WTC11 (cell line): ENCODE measurements at regions not wholly inside any gene's neighbourhood (a gene's known extent, or its start where the extent isn't known, plus 50 kb on each side); places are given as distances from the start of the nearest gene placed in this dataset.

Source experiments
- CREB1 ChIP-seq: sonication (generic); formaldehyde crosslinking; IDR thresholded peaks from 2 replicates; pipeline ENCODE4 v1.8.0; 2023; ENCODE audit warnings: mild to moderate bottlenecking, missing genetic modification reagents
- CTCF ChIP-seq: fragments of 200-600 bp; IDR thresholded peaks from 2 replicates; pipeline ENCODE4 v1.8.0; 2022; ENCODE audit warnings: antibody characterized with exemption
- TEAD4 ChIP-seq: sonication (generic); formaldehyde crosslinking; IDR thresholded peaks from 2 replicates; pipeline ENCODE4 v1.8.0; 2022; ENCODE audit warnings: mild to moderate bottlenecking, missing genetic modification reagents
- ZNF317 ChIP-seq: sonication (generic); formaldehyde crosslinking; IDR thresholded peaks from 2 replicates; pipeline ENCODE4 v1.8.1; 2023; ENCODE audit warnings: low read depth, mild to moderate bottlenecking, moderate library complexity, missing genetic modification reagents, borderline replicate concordance
- ZNF423 ChIP-seq: fragments of 250-450 bp; sonication (Bioruptor Pico); IDR thresholded peaks from 2 replicates; pipeline ENCODE4 v2.1.2; 2022; ENCODE audit warnings: mild to moderate bottlenecking, moderate library complexity

- no peak for TF ChIP-seq CREB1 (CRISPR knock-in tag)
- no peak for TF ChIP-seq CTCF
- TF ChIP-seq TEAD4: no peak
- no peak for TF ChIP-seq ZNF423 (CRISPR knock-in tag)
- no peak for TF ChIP-seq ZNF317 (CRISPR knock-in tag)
Observed at GRCh38 chr11:39860931-39861330, 1598.5 kb downstream of the LRRC4C start.
